SK-N-SH (cell line): ENCODE measurements at regions not wholly inside any gene's neighbourhood (a gene's known extent, or its start where the extent isn't known, plus 50 kb on each side); places are given as distances from the start of the nearest gene placed in this dataset.

Source experiments
- CTCF ChIA-PET: fragments of 300-600, 350-600 bp; formaldehyde crosslinking; extraction: SDS; loops from one replicate; lab custom pipeline; 2021; lab: Yijun Ruan, JAX
- POLR2A ChIA-PET: fragments of 350-600 bp; sonication (Branson Sonifier 250); formaldehyde crosslinking; extraction: SDS; loops from one replicate; lab custom pipeline; 2020; ENCODE audit warnings: antibody characterized with exemption, inconsistent platforms; lab: Yijun Ruan, JAX
- DNase-seq: peaks from one replicate; pipeline ENCODE4 v3.0.0; 2012
- H2AFZ ChIP-seq: fragments of 200-600 bp; sonication (generic); 2 replicates; pipeline ENCODE4 v1.8.1; 2016; ENCODE audit warnings: antibody characterized with exemption, mild to moderate bottlenecking, low read depth
- H3F3A ChIP-seq: fragments of 200-600 bp; sonication (generic); replicated peaks from 2 replicates; pipeline ENCODE3; 2016; ENCODE audit warnings: antibody characterized with exemption, mild to moderate bottlenecking; ENCODE audit not compliant: insufficient read depth
- H3K27ac ChIP-seq, 2 experiments: fragments of 200-500 bp in 1 of 2; fragments of 200-600 bp in 1 of 2; sonication (Bioruptor generic) in 1 of 2; sonication (generic), shearing (Covaris generic) in 1 of 2; 2 replicates each; pipeline versions ENCODE4 v1.5.1 to v1.6.1; 2014 to 2016; ENCODE audit warnings: low read depth in 2 of 2, inconsistent platforms in 1 of 2, low read length in 1 of 2, mild to moderate bottlenecking in 1 of 2, mixed read lengths in 1 of 2
- H3K27me3 ChIP-seq: fragments of 200-600 bp; sonication (generic), shearing (Covaris generic); 2 replicates; pipeline ENCODE4 v1.6.1; 2016; ENCODE audit warnings: mixed run types; ENCODE audit not compliant: insufficient read depth
- H3K36me3 ChIP-seq, 2 experiments: fragments of 200-500 bp in 1 of 2; fragments of 200-600 bp in 1 of 2; sonication (Bioruptor generic) in 1 of 2; sonication (generic) in 1 of 2; replicated peaks in 1 of 2; 2 replicates each; pipeline versions ENCODE3 to v1.5.1; 2014 to 2016; ENCODE audit warnings: low read length in 1 of 2, mild to moderate bottlenecking in 1 of 2; ENCODE audit not compliant: insufficient read depth in 2 of 2, control insufficient read depth in 1 of 2
- H3K4me1 ChIP-seq, 2 experiments: fragments of 200-500 bp in 1 of 2; fragments of 200-600 bp in 1 of 2; sonication (Bioruptor generic) in 1 of 2; sonication (generic), shearing (Covaris generic) in 1 of 2; 2 replicates each; pipeline versions ENCODE4 v1.5.1 to v1.6.1; 2014 to 2016; ENCODE audit warnings: low read depth in 1 of 2, low read length in 1 of 2, mixed run types in 1 of 2; ENCODE audit not compliant: insufficient read depth in 2 of 2, control insufficient read depth in 1 of 2
- H3K4me2 ChIP-seq: fragments of 200-600 bp; sonication (generic), shearing (Covaris generic); 2 replicates; pipeline ENCODE4 v1.6.1; 2017; ENCODE audit warnings: mixed run types
- H3K4me3 ChIP-seq, 2 experiments: fragments of 200-500 bp in 1 of 2; fragments of 200-600 bp in 1 of 2; sonication (Bioruptor generic) in 1 of 2; sonication (generic), shearing (Covaris generic) in 1 of 2; 2 replicates each; pipeline versions ENCODE4 v1.5.1 to v1.8.1; 2014 to 2016; ENCODE audit warnings: low read depth in 2 of 2, inconsistent platforms in 1 of 2, low read length in 1 of 2, mild to moderate bottlenecking in 1 of 2, mixed read lengths in 1 of 2, moderate library complexity in 1 of 2
- H3K79me2 ChIP-seq: fragments of 200-600 bp; sonication (generic); 2 replicates; pipeline ENCODE4 v1.8.1; 2017; ENCODE audit warnings: mild to moderate bottlenecking; ENCODE audit not compliant: insufficient read depth
- H3K9ac ChIP-seq: fragments of 200-600 bp; sonication (generic); 2 replicates; pipeline ENCODE4 v1.6.1; 2017; ENCODE audit warnings: mixed run types
- H3K9me2 ChIP-seq: fragments of 200-600 bp; sonication (generic); 2 replicates; pipeline ENCODE4 v1.6.1; 2017; ENCODE audit warnings: mixed run types
- H3K9me3 ChIP-seq: fragments of 200-600 bp; sonication (generic); 2 replicates; pipeline ENCODE4 v1.6.1; 2017; ENCODE audit warnings: mixed run types, mild to moderate bottlenecking, moderate library complexity
- H4K20me1 ChIP-seq: fragments of 200-600 bp; sonication (generic); 2 replicates; pipeline ENCODE4 v1.6.1; 2017; ENCODE audit warnings: mild to moderate bottlenecking, mixed run types; ENCODE audit not compliant: insufficient read depth
- CHD2 ChIP-seq: fragments of 150-350 bp; IDR thresholded peaks from 2 replicates; pipeline ENCODE4 v1.6.1; 2018; ENCODE audit warnings: low read length; ENCODE audit not compliant: partially characterized antibody
- ELF1 ChIP-seq: IDR thresholded peaks from 2 replicates; pipeline ENCODE4 v1.4.0; 2012
- EP300 ChIP-seq, 2 experiments: IDR thresholded peaks; 2 replicates each; pipeline versions ENCODE4 v1.4.0 to v1.6.1; 2012; ENCODE audit warnings: borderline replicate concordance in 1 of 2, low read depth in 1 of 2, low read length in 1 of 2
- FOXJ3 ChIP-seq: sonication (generic); formaldehyde crosslinking; IDR thresholded peaks from 2 replicates; pipeline ENCODE4 v1.5.1; 2020; ENCODE audit warnings: mild to moderate bottlenecking, missing genetic modification reagents
- GABPA ChIP-seq: IDR thresholded peaks from 2 replicates; pipeline ENCODE4 v1.4.0; 2012; ENCODE audit warnings: low read depth, mild to moderate bottlenecking
- JUND ChIP-seq: IDR thresholded peaks from 2 replicates; pipeline ENCODE4 v1.4.0; 2012
- MEF2A ChIP-seq: IDR thresholded peaks from 2 replicates; pipeline ENCODE4 v1.4.0; 2012; ENCODE audit warnings: low read depth, borderline replicate concordance
- MXI1 ChIP-seq: IDR thresholded peaks from 2 replicates; pipeline ENCODE4 v1.6.1; 2012; ENCODE audit warnings: mild to moderate bottlenecking, low read depth, low read length, improper control_type of control experiment
- NFIC ChIP-seq: IDR thresholded peaks from 2 replicates; pipeline ENCODE4 v1.4.0; 2012; ENCODE audit warnings: borderline replicate concordance
- PBX3 ChIP-seq: IDR thresholded peaks from 2 replicates; pipeline ENCODE4; 2012
- RAD21 ChIP-seq: IDR thresholded peaks from 2 replicates; pipeline ENCODE4 v1.6.1; 2012; ENCODE audit warnings: mild to moderate bottlenecking, low read length
- RCOR1 ChIP-seq: fragments of 150-350 bp; IDR thresholded peaks from 2 replicates; pipeline ENCODE4 v1.6.1; 2017; ENCODE audit warnings: antibody characterized with exemption, low read length
- REST ChIP-seq: IDR thresholded peaks from 2 replicates; pipeline ENCODE4 v1.6.1; 2012; ENCODE audit warnings: mild to moderate bottlenecking, low read depth, low read length, moderate library complexity
- RXRA ChIP-seq: IDR thresholded peaks from 2 replicates; pipeline ENCODE4 v1.4.0; 2012; ENCODE audit warnings: low read depth, mild to moderate bottlenecking, borderline replicate concordance
- TAF1 ChIP-seq: IDR thresholded peaks from 2 replicates; pipeline ENCODE4 v1.6.1; 2012; ENCODE audit warnings: low read depth, mild to moderate bottlenecking, low read length, moderate library complexity, borderline replicate concordance
- TEAD4 ChIP-seq: IDR thresholded peaks from 2 replicates; pipeline ENCODE4 v1.4.0; 2012; ENCODE audit warnings: mild to moderate bottlenecking, borderline replicate concordance; ENCODE audit not compliant: insufficient read depth
- YY1 ChIP-seq: IDR thresholded peaks from 2 replicates; pipeline ENCODE4 v1.4.0; 2012; ENCODE audit warnings: low read depth, mild to moderate bottlenecking
- WGBS: methylation state at CpG from one replicate; pipeline ENCODE4 v1.1.6; 2017; ENCODE audit warnings: low lambda C conversion rate; 5-methylcytosine and 5-hydroxymethylcytosine counted together

- Histone ChIP-seq H3K4me2 (no peak overlapping the region), H3K79me2 (no peaks in the 10 kb centered on the region), H3K9me2 (no peaks in the 10 kb centered on the region), H3K9ac (no peak overlapping the region), H3K4me3 (no peak overlapping the region), H2AFZ (no peak overlapping the region), H3K4me1 (peaks cover 0 to 3% of the 10 kb centered on the region in 2 experiments; a peak in 2 of 4 replicates), H3K36me3 (no peaks in the 10 kb centered on the region), H4K20me1 (no peaks in the 10 kb centered on the region), H3F3A (no peaks in the 10 kb centered on the region), H3K27ac (no peak overlapping the region), H3K27me3 (no peaks in the 10 kb centered on the region), H3K9me3 (no peaks in the 10 kb centered on the region)
- DNase-seq = no peak
- CTCF ChIA-PET = interaction anchor here (1.0 to 1.6 kb wide), 3 partner anchors 29 to 1228 kb away, joined by 3 to 4 read pairs (median 4); no protein-coding TSS in a partner anchor
- no peak for TF ChIP-seq TEAD4
- TF ChIP-seq NFIC = no peak
- no peak for TF ChIP-seq YY1
- no peak for TF ChIP-seq FOXJ3 (CRISPR knock-in tag)
- TF ChIP-seq CHD2 = no peak
- TF ChIP-seq MEF2A = no peak
- TF ChIP-seq RCOR1 = no peak
- TF ChIP-seq GABPA = no peak
- no peak for TF ChIP-seq EP300 (IDR thresholded peaks at IDR 0.05; ENCODE audit: borderline replicate concordance in 1 of 2, low read depth in 1 of 2, low read length in 1 of 2)
- no peak for TF ChIP-seq RXRA
- POLR2A ChIA-PET = no interaction called here
- WGBS = 34% methylated on average over 4 of the region's 4 CpGs
Measured at GRCh38 chr7:47150497-47151260, 431.2 kb downstream of the TNS3 start.

GRCh38 chr7:47149971-47150370, 431.9 kb downstream of the TNS3 start:
- CTCF ChIA-PET = interaction anchor here (1.6 kb wide), 1 partner anchor 30 kb away, joined by 4 read pairs; no protein-coding TSS in a partner anchor
- Histone ChIP-seq H3K9me3 (no peaks in the 10 kb centered on the region), H3K36me3 (no peaks in the 10 kb centered on the region), H3K4me3 (no peak overlapping the region), H3K4me2 (no peak overlapping the region), H3K4me1 (peaks cover 0 to 3% of the 10 kb centered on the region in 2 experiments; a peak in 2 of 4 replicates), H3K27me3 (no peaks in the 10 kb centered on the region), H3K9me2 (no peaks in the 10 kb centered on the region), H3K79me2 (no peaks in the 10 kb centered on the region), H3F3A (no peaks in the 10 kb centered on the region), H4K20me1 (no peaks in the 10 kb centered on the region), H3K9ac (no peak overlapping the region), H3K27ac (no peak overlapping the region), H2AFZ (no peak overlapping the region)
- TF ChIP-seq JUND (no peak), RAD21 (no peak), PBX3 (no peak), GABPA (no peak), RXRA (no peak), RCOR1 (no peak), NFIC (no peak), REST (no peak), MXI1 (no peak), FOXJ3 (CRISPR knock-in tag) (no peak), MEF2A (no peak), ELF1 (no peak), TAF1 (no peak), CHD2 (no peak)
- POLR2A ChIA-PET = no interaction called here
- DNase-seq = no peak
- 74% methylated on average over 4 of the region's 4 CpGs for WGBS
